Gastroesophageal sphincter (tissue), 3 donors: ENCODE measurements at regions not wholly inside any gene's neighbourhood (a gene's known extent, or its start where the extent isn't known, plus 50 kb on each side); places are given as distances from the start of the nearest gene placed in this dataset.

Source experiments
- POLR2A ChIP-seq, 2 donors: fragments of 450-650 bp; IDR thresholded peaks; one replicate each; pipeline ENCODE4 v1.6.1; 2017; ENCODE audit warnings: antibody characterized with exemption in 2 of 2, mild to moderate bottlenecking in 2 of 2, moderate library complexity in 1 of 2
- POLR2AphosphoS5 ChIP-seq: sonication (generic); formaldehyde crosslinking; IDR thresholded peaks from one replicate; pipeline ENCODE4 v1.6.1; 2017; ENCODE audit warnings: antibody characterized with exemption
- TF ChIP-seq, protein P1 (sequence below), 4 experiments: fragments of 200-600 bp in 2 of 4; fragments of 450-650 bp in 2 of 4; sonication (generic) in 1 of 4; IDR thresholded peaks; one replicate each; pipeline ENCODE4 v1.5.1; 2017 to 2019; ENCODE audit warnings: antibody characterized with exemption in 4 of 4, mild to moderate bottlenecking in 2 of 4, moderate library complexity in 2 of 4

DNA sequence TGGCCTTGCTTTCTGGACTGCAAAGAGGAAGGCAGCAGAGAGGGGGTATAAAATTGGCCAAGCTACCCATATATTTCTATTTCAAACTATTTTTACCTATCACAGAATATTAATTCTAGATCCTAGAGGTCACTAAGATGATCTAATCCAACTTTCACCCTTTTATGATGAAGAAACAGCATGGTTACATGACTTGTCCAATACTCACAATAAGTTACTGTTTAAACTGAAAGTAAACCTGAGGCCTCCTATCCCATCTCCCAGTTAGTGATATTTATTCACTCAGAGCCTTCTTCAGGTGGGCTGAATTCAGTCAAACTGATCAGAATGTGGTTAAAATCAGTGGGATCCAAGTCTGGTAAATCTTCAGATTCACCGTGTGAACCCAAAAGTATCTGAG, 1345.1 kb downstream of the XPNPEP1 start:
- TF ChIP-seq POLR2AphosphoS5, result no peak
- no peak for TF ChIP-seq POLR2A (IDR thresholded peaks at IDR 0.05)
- TF ChIP-seq, protein P1, sequence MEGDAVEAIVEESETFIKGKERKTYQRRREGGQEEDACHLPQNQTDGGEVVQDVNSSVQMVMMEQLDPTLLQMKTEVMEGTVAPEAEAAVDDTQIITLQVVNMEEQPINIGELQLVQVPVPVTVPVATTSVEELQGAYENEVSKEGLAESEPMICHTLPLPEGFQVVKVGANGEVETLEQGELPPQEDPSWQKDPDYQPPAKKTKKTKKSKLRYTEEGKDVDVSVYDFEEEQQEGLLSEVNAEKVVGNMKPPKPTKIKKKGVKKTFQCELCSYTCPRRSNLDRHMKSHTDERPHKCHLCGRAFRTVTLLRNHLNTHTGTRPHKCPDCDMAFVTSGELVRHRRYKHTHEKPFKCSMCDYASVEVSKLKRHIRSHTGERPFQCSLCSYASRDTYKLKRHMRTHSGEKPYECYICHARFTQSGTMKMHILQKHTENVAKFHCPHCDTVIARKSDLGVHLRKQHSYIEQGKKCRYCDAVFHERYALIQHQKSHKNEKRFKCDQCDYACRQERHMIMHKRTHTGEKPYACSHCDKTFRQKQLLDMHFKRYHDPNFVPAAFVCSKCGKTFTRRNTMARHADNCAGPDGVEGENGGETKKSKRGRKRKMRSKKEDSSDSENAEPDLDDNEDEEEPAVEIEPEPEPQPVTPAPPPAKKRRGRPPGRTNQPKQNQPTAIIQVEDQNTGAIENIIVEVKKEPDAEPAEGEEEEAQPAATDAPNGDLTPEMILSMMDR (IDR thresholded peaks at IDR 0.05), result no peak
